Keratinocyte (primary cell): ENCODE measurements at regions not wholly inside any gene's neighbourhood (a gene's known extent, or its start where the extent isn't known, plus 50 kb on each side); places are given as distances from the start of the nearest gene placed in this dataset.

Source experiments
- DNase-seq: peaks from one replicate; pipeline ENCODE4 v3.0.0-alpha.2; 2011; ENCODE audit warnings: low read depth, missing footprints, low spot score
- FAIRE-seq: peaks from 2 replicates; lab custom pipeline; 2011; peaks lifted over from hg19 to GRCh38; lab: Jason Lieb, UNC
- H2AFZ ChIP-seq: 2 replicates; pipeline ENCODE4 v1.6.0; 2012; ENCODE audit warnings: low read length, control low read depth, inconsistent platforms; ENCODE audit not compliant: control insufficient read depth
- H3K27ac ChIP-seq: 2 replicates; pipeline ENCODE4 v1.5.1; 2011; ENCODE audit warnings: low read length; ENCODE audit not compliant: control insufficient read depth, insufficient read depth
- H3K27me3 ChIP-seq: 3 replicates; pipeline ENCODE4 v1.6.0; 2011; ENCODE audit warnings: low read length; ENCODE audit not compliant: control insufficient read depth, insufficient read depth; ENCODE audit errors: extremely low read depth
- H3K36me3 ChIP-seq, 2 experiments: 2 replicates in 1 of 2; 3 replicates in 1 of 2; pipeline ENCODE4 v1.5.1; 2011; ENCODE audit warnings: low read length in 2 of 2, mild to moderate bottlenecking in 1 of 2; ENCODE audit not compliant: control insufficient read depth in 2 of 2, insufficient read depth in 2 of 2; ENCODE audit errors: extremely low read depth in 1 of 2
- H3K4me1 ChIP-seq: 3 replicates; pipeline ENCODE4 v1.5.1; 2011; ENCODE audit warnings: low read length; ENCODE audit not compliant: control insufficient read depth, insufficient read depth; ENCODE audit errors: extremely low read depth
- H3K4me2 ChIP-seq: 3 replicates; pipeline ENCODE4 v1.6.0; 2011; ENCODE audit warnings: low read depth, low read length; ENCODE audit not compliant: control insufficient read depth, insufficient read depth; ENCODE audit errors: extremely low read depth
- H3K4me3 ChIP-seq, 3 experiments: fragments of 200-600 bp in 1 of 3; sonication (generic) in 1 of 3; 2 replicates in 2 of 3; 3 replicates in 1 of 3; pipeline ENCODE4 v1.5.1; 2011 to 2016; ENCODE audit warnings: low read length in 3 of 3, mild to moderate bottlenecking in 3 of 3, control low read depth in 2 of 3, inconsistent platforms in 1 of 3, low read depth in 1 of 3, mixed read lengths in 1 of 3, mixed run types in 1 of 3, moderate library complexity in 1 of 3; ENCODE audit not compliant: control insufficient read depth in 2 of 3, insufficient read depth in 2 of 3; ENCODE audit errors: extremely low read depth in 1 of 3
- H3K79me2 ChIP-seq: 2 replicates; pipeline ENCODE4 v1.6.0; 2012; ENCODE audit warnings: low read length; ENCODE audit not compliant: control insufficient read depth, insufficient read depth
- H3K9ac ChIP-seq: 3 replicates; pipeline ENCODE4 v1.6.0; 2011; ENCODE audit warnings: low read length; ENCODE audit not compliant: control insufficient read depth, insufficient read depth; ENCODE audit errors: extremely low read depth
- H3K9me1 ChIP-seq: 3 replicates; pipeline ENCODE4 v1.6.0; 2011; ENCODE audit warnings: low read length; ENCODE audit not compliant: control insufficient read depth, insufficient read depth; ENCODE audit errors: extremely low read depth
- H3K9me3 ChIP-seq: 2 replicates; pipeline ENCODE4 v1.5.1; 2012; ENCODE audit warnings: low read depth, low read length; ENCODE audit not compliant: control insufficient read depth
- H4K20me1 ChIP-seq: 3 replicates; pipeline ENCODE4 v1.6.0; 2011; ENCODE audit warnings: low read length; ENCODE audit not compliant: control insufficient read depth, insufficient read depth; ENCODE audit errors: extremely low read depth
- EZH2 ChIP-seq: IDR thresholded peaks from one replicate; pipeline ENCODE4 v1.6.1; 2012; ENCODE audit warnings: inconsistent platforms, mild to moderate bottlenecking, low read length, moderate library complexity
- dilution Hi-C: fragments of 300-500 bp; cut with MboI; formaldehyde crosslinking; loops from one replicate; pipeline ENCODE4 v1.7.0; 2020; ENCODE audit warnings: low sequenced_read_pairs; ENCODE audit not compliant: extremely low pct_ligation_motif_present
- TF ChIP-seq, protein P1 (sequence below), 3 experiments: IDR thresholded peaks in 1 of 3; conservative IDR thresholded peaks in 1 of 3; optimal IDR thresholded peaks in 1 of 3; 2 replicates in 2 of 3; 3 replicates in 1 of 3; pipeline versions ENCODE3 to v1.5.1; 2011; ENCODE audit warnings: low read length in 3 of 3, mild to moderate bottlenecking in 3 of 3, moderate library complexity in 2 of 3, control low read depth in 1 of 3, inconsistent platforms in 1 of 3; ENCODE audit not compliant: insufficient read depth in 2 of 3; ENCODE audit errors: extremely low read depth in 1 of 3

DNA sequence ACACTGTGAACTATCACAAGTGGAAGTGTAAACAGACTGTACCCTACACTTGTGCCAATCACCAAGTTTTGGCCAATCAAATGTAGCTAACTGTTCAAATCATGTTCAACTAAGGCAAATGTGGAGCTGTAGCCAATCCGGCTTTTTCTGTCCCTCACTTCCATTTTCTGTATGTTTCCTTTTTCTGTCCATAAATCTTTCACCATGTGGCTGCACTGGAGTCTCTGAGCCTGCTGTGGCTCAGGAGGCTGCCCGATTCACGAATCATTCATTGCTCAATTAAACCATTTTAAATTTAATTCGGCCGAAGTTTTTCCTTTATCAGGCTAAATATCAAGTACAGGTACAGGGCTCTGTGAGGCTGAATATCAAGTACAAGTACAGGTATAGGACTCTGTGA lies 216.5 kb downstream of the RFC3 start:
- H3K4me1 ChIP-seq, result peaks cover 34% of the 10 kb centered on the region
- dilution Hi-C loops, result no loop called here

DNA sequence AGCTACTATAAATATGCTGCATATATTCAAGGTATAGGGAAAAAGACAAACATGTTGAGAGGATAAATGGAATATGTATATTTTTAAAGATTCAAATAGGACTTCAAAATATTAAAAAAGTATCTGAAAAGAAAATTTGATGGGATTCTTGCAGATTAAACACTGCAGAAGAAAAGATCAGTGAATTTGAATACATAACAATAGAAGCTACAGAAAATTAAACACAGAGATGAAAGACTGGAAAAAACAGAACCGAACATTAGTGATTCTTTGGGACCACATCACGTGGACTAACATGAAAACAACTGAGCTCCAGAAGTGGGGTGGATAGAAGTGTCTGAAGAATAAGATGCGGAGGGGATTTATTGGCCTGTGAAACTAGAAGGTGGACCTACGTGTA lies 217.2 kb downstream of the RFC3 start:
- peak overlapping the region; percentile 28 for H3K4me2 ChIP-seq
- H2AFZ ChIP-seq, result no peak overlapping the region
- H3K27ac ChIP-seq, result peak overlapping the region; percentile 70
- no peak for FAIRE-seq
- H3K4me1 ChIP-seq, result peaks cover 34% of the 10 kb centered on the region
- no peak overlapping the region for H3K9ac ChIP-seq
- no peaks in the 10 kb centered on the region for H3K9me1 ChIP-seq
- H3K36me3 ChIP-seq, result no peaks in the 10 kb centered on the region
- no peaks in the 10 kb centered on the region for H3K9me3 ChIP-seq
- H3K79me2 ChIP-seq, result no peaks in the 10 kb centered on the region
- no peak for DNase-seq
- H4K20me1 ChIP-seq, result no peaks in the 10 kb centered on the region
- no peak overlapping the region for H3K4me3 ChIP-seq
- TF ChIP-seq EZH2, result no peak
- TF ChIP-seq, protein P1, sequence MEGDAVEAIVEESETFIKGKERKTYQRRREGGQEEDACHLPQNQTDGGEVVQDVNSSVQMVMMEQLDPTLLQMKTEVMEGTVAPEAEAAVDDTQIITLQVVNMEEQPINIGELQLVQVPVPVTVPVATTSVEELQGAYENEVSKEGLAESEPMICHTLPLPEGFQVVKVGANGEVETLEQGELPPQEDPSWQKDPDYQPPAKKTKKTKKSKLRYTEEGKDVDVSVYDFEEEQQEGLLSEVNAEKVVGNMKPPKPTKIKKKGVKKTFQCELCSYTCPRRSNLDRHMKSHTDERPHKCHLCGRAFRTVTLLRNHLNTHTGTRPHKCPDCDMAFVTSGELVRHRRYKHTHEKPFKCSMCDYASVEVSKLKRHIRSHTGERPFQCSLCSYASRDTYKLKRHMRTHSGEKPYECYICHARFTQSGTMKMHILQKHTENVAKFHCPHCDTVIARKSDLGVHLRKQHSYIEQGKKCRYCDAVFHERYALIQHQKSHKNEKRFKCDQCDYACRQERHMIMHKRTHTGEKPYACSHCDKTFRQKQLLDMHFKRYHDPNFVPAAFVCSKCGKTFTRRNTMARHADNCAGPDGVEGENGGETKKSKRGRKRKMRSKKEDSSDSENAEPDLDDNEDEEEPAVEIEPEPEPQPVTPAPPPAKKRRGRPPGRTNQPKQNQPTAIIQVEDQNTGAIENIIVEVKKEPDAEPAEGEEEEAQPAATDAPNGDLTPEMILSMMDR (optimal IDR thresholded peaks at IDR 0.05 in 1 of 3, IDR thresholded peaks at IDR 0.05 in 1 of 3, conservative IDR thresholded peaks at IDR 0.05 in 1 of 3; ENCODE audit: extremely low read depth in 1 of 3, insufficient read depth in 2 of 3, low read length in 3 of 3), result no peak
- dilution Hi-C loops, result no loop called here
- no peaks in the 10 kb centered on the region for H3K27me3 ChIP-seq

More for the DNA sequence above, 216.5 kb downstream of the RFC3 start:
- Histone ChIP-seq H3K79me2 (no peaks in the 10 kb centered on the region), H3K36me3 (no peaks in the 10 kb centered on the region), H4K20me1 (no peaks in the 10 kb centered on the region), H3K4me2 (no peak overlapping the region), H2AFZ (no peak overlapping the region), H3K9ac (no peak overlapping the region), H3K27me3 (no peaks in the 10 kb centered on the region), H3K9me1 (no peaks in the 10 kb centered on the region), H3K27ac (no peak overlapping the region), H3K4me3 (no peak overlapping the region), H3K9me3 (no peaks in the 10 kb centered on the region)
- DNase-seq (no peak), FAIRE-seq (no peak)
- no peak for TF ChIP-seq EZH2
- TF ChIP-seq, protein P1 (optimal IDR thresholded peaks at IDR 0.05 in 1 of 3, IDR thresholded peaks at IDR 0.05 in 1 of 3, conservative IDR thresholded peaks at IDR 0.05 in 1 of 3; ENCODE audit: extremely low read depth in 1 of 3, insufficient read depth in 2 of 3, low read length in 3 of 3), result no peak
